ENCODE measurements at regions not wholly inside any gene's neighbourhood (a gene's known extent, or its start where the extent isn't known, plus 50 kb on each side); places are given as distances from the start of the nearest gene placed in this dataset.

DNA sequence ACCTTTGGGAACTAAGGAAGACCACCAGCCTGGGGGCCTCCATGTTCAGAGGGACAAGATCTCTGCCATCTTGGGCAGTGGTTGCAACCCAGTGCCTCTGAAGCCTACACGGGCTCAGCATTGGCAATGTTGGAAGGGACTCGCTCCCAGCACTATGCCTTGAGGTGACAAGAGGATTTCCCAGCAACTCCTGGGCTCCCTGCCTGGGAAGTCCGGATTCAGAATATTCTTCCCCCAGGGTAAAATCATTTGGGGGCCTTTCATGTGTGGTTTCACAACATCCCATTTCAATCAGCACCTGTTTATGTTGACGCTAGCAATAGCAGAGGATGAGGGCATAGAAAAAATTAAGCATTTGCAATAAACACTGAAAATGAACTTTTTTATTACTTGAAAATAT lies 509.8 kb upstream of the MGMT start:
- no peaks in the 10 kb centered on the region for H3K27me3 ChIP-seq (ENCODE audit: insufficient read depth, low read depth, low read length)
- no peaks in the 10 kb centered on the region for H3K9me3 ChIP-seq (ENCODE audit: low read length)
- H2AFZ ChIP-seq (ENCODE audit: low read depth, low read length): no peak overlapping the region
- H3F3A ChIP-seq (ENCODE audit: insufficient read depth, low read length, poor library complexity, severe bottlenecking): no peaks in the 10 kb centered on the region
- no peak overlapping the region for H3K4me2 ChIP-seq (ENCODE audit: low read length)
- H3K4me3 ChIP-seq (ENCODE audit: low read length): no peak overlapping the region
- H3K36me3 ChIP-seq (ENCODE audit: insufficient read depth, low read length): no peaks in the 10 kb centered on the region
- H3K9ac ChIP-seq (ENCODE audit: low read length): no peak overlapping the region
- H3K9me2 ChIP-seq (ENCODE audit: insufficient read depth, low read length): no peaks in the 10 kb centered on the region
- H3K27ac ChIP-seq (ENCODE audit: low read length): no peak overlapping the region
- no peaks in the 10 kb centered on the region for H3K79me2 ChIP-seq (replicated peaks; ENCODE audit: insufficient read depth, low read length)
- no peaks in the 10 kb centered on the region for H4K20me1 ChIP-seq (ENCODE audit: insufficient read depth)
- no peak for TF ChIP-seq EP300 (conservative IDR thresholded peaks at IDR 0.05; ENCODE audit: poor library complexity, severe bottlenecking)
- no peak for TF ChIP-seq MXI1 (conservative IDR thresholded peaks at IDR 0.05; ENCODE audit: poor library complexity, severe bottlenecking)
- TF ChIP-seq, protein P1, sequence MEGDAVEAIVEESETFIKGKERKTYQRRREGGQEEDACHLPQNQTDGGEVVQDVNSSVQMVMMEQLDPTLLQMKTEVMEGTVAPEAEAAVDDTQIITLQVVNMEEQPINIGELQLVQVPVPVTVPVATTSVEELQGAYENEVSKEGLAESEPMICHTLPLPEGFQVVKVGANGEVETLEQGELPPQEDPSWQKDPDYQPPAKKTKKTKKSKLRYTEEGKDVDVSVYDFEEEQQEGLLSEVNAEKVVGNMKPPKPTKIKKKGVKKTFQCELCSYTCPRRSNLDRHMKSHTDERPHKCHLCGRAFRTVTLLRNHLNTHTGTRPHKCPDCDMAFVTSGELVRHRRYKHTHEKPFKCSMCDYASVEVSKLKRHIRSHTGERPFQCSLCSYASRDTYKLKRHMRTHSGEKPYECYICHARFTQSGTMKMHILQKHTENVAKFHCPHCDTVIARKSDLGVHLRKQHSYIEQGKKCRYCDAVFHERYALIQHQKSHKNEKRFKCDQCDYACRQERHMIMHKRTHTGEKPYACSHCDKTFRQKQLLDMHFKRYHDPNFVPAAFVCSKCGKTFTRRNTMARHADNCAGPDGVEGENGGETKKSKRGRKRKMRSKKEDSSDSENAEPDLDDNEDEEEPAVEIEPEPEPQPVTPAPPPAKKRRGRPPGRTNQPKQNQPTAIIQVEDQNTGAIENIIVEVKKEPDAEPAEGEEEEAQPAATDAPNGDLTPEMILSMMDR (IDR thresholded peaks at IDR 0.05; ENCODE audit: poor library complexity, severe bottlenecking): no peak
- TF ChIP-seq SMC3 (conservative IDR thresholded peaks at IDR 0.05; ENCODE audit: poor library complexity): no peak
- TF ChIP-seq EZH2 (IDR thresholded peaks at IDR 0.05; ENCODE audit: borderline replicate concordance, insufficient read depth, low read length, poor library complexity, severe bottlenecking): no peak
- TF ChIP-seq TAF1 (IDR thresholded peaks at IDR 0.05; ENCODE audit: low read depth): no peak

DNA sequence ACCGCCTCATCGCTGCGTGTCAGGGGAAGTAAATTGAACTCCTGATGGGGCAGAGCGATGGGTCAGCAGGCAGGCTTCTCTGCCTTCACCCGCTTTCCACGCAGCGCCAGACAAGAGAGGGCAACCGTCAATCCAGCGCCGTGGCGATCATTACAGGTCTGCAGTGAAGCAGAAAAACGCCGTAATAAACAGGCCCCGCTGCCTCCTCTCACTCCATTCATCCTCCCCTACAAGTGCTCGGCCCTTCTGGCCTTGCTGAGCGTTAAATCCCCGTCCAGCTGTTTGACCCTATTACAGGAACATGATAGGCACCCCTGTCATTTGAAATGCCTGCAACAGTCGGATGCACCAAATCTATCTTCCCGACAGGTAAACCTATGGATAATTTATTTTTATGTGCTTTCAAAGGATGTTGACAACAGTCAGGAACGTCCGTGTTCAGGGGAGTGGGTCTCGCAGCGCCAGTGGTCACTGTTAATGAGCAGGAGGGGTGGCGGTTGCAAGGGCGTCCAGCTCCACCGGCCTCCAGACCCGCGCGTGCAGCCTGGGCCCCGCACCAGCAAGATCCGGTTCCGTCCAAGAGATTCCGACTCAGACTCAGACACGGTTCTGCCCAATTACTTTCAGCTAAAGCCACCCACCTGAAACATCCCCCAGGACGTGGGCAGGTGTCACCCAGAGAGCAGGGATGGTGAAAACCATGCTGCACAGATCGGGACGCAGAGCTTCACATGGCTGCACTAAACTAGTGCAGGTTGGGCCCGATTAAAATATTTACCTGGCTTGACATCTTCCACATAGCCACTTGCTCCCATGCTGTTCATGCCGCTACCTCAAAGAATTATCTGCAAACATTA lies 508.0 kb upstream of the MGMT start:
- H3K4me3 ChIP-seq (ENCODE audit: low read length): peak overlapping the region; percentile 0

More for the DNA sequence above, 508.0 kb upstream of the MGMT start:
- no peak overlapping the region for H2AFZ ChIP-seq (ENCODE audit: low read depth, low read length)
- TF ChIP-seq, protein P1 (IDR thresholded peaks at IDR 0.05; ENCODE audit: poor library complexity, severe bottlenecking): no peak
- TF ChIP-seq TAF1 (IDR thresholded peaks at IDR 0.05; ENCODE audit: low read depth) (no peak), POLR2AphosphoS5 (IDR thresholded peaks at IDR 0.05) (no peak), RAD21 (conservative IDR thresholded peaks at IDR 0.05) (no peak), EP300 (conservative IDR thresholded peaks at IDR 0.05; ENCODE audit: poor library complexity, severe bottlenecking) (no peak), MXI1 (conservative IDR thresholded peaks at IDR 0.05; ENCODE audit: poor library complexity, severe bottlenecking) (no peak), SMC3 (conservative IDR thresholded peaks at IDR 0.05; ENCODE audit: poor library complexity) (no peak), EZH2 (IDR thresholded peaks at IDR 0.05; ENCODE audit: borderline replicate concordance, insufficient read depth, low read length, poor library complexity, severe bottlenecking) (no peak)
- TF ChIP-seq, protein P2, sequence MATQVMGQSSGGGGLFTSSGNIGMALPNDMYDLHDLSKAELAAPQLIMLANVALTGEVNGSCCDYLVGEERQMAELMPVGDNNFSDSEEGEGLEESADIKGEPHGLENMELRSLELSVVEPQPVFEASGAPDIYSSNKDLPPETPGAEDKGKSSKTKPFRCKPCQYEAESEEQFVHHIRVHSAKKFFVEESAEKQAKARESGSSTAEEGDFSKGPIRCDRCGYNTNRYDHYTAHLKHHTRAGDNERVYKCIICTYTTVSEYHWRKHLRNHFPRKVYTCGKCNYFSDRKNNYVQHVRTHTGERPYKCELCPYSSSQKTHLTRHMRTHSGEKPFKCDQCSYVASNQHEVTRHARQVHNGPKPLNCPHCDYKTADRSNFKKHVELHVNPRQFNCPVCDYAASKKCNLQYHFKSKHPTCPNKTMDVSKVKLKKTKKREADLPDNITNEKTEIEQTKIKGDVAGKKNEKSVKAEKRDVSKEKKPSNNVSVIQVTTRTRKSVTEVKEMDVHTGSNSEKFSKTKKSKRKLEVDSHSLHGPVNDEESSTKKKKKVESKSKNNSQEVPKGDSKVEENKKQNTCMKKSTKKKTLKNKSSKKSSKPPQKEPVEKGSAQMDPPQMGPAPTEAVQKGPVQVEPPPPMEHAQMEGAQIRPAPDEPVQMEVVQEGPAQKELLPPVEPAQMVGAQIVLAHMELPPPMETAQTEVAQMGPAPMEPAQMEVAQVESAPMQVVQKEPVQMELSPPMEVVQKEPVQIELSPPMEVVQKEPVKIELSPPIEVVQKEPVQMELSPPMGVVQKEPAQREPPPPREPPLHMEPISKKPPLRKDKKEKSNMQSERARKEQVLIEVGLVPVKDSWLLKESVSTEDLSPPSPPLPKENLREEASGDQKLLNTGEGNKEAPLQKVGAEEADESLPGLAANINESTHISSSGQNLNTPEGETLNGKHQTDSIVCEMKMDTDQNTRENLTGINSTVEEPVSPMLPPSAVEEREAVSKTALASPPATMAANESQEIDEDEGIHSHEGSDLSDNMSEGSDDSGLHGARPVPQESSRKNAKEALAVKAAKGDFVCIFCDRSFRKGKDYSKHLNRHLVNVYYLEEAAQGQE (IDR thresholded peaks at IDR 0.05; ENCODE audit: borderline replicate concordance): no peak
- peak overlapping the region; percentile 24 for H3K27ac ChIP-seq (ENCODE audit: low read length)
- peak overlapping the region; percentile 36 for H3K4me2 ChIP-seq (ENCODE audit: low read length)
- H3K9me2 ChIP-seq (ENCODE audit: insufficient read depth, low read length): no peaks in the 10 kb centered on the region
- no peaks in the 10 kb centered on the region for H3K36me3 ChIP-seq (ENCODE audit: insufficient read depth, low read length)
- no peaks in the 10 kb centered on the region for H3K27me3 ChIP-seq (ENCODE audit: insufficient read depth, low read depth, low read length)
- no peaks in the 10 kb centered on the region for H3K9me3 ChIP-seq (ENCODE audit: low read length)
- H3K79me2 ChIP-seq (replicated peaks; ENCODE audit: insufficient read depth, low read length): no peaks in the 10 kb centered on the region
- no peaks in the 10 kb centered on the region for H4K20me1 ChIP-seq (ENCODE audit: insufficient read depth)
- no peak overlapping the region for H3K9ac ChIP-seq (ENCODE audit: low read length)
- no peaks in the 10 kb centered on the region for H3F3A ChIP-seq (ENCODE audit: insufficient read depth, low read length, poor library complexity, severe bottlenecking)
